Sigmoid colon (tissue), 4 donors: ENCODE measurements at regions not wholly inside any gene's neighbourhood (a gene's known extent, or its start where the extent isn't known, plus 50 kb on each side); places are given as distances from the start of the nearest gene placed in this dataset.

ENCODE experiments used
- CTCF ChIP-seq, 4 experiments: fragments of 450-650 bp in 3 of 4; fragments of 200-600 bp in 1 of 4; IDR thresholded peaks; one replicate each; pipeline ENCODE4 v1.5.1; 2016 to 2019; ENCODE audit warnings: antibody characterized with exemption in 4 of 4, mild to moderate bottlenecking in 3 of 4, moderate library complexity in 2 of 4
- POLR2A ChIP-seq, 2 donors: fragments of 450-650 bp; IDR thresholded peaks; one replicate each; pipeline ENCODE4 v1.6.1; 2016; ENCODE audit warnings: antibody characterized with exemption in 2 of 2, mild to moderate bottlenecking in 2 of 2, moderate library complexity in 2 of 2
- POLR2AphosphoS5 ChIP-seq, 4 donors: sonication (generic); formaldehyde crosslinking; IDR thresholded peaks; one replicate each; pipeline ENCODE4 v1.6.1; 2017; ENCODE audit warnings: antibody characterized with exemption in 4 of 4

DNA sequence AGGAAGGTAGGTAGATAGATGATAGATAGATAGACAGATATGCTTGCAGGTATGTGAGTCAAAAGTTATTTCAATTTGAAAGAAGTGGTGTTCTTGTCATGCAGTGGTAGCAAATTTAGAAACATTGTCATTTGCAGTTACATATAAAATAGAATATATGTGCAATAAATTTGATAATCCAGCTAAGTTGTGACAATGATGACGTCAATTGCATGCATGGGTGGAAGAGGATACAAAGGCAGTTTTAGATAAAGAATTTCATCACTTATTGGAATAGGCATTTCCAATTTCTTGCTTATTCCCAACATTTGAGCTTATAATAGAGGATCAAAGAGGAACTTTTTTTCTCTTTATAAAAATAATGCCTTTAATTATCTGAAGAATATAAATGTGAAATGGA is 99.2 kb upstream of the KCNJ16 start:
- no peak for TF ChIP-seq CTCF (IDR thresholded peaks at IDR 0.05)
- no peak for TF ChIP-seq POLR2A (IDR thresholded peaks at IDR 0.05)
- TF ChIP-seq POLR2AphosphoS5 (IDR thresholded peaks at IDR 0.05), result no peak
